NCI-H2227 (cell line): ENCODE measurements at regions not wholly inside any gene's neighbourhood (a gene's known extent, or its start where the extent isn't known, plus 50 kb on each side); places are given as distances from the start of the nearest gene placed in this dataset.

ENCODE experiments used
- DNase-seq: peaks from one replicate; lab custom pipeline; 2025; ENCODE audit not compliant: unreplicated experiment; lab: John Stamatoyannopoulos, UW

GRCh38 chr13:106243011-106243565 lies 292.4 kb downstream of the EFNB2 start:
- no peak for DNase-seq

GRCh38 chr13:106241974-106242953 lies 293.2 kb downstream of the EFNB2 start:
- DNase-seq, result no peak

- DNase-seq, result no peak
These were observed 296.8 kb downstream of the EFNB2 start for GRCh38 chr13:106238690-106239089.

GRCh38 chr13:106234636-106235035 lies 300.8 kb downstream of the EFNB2 start:
- DNase-seq, result peak; percentile 0

- no peak for DNase-seq
These were observed 302.2 kb downstream of the EFNB2 start for GRCh38 chr13:106233134-106233735.

- DNase-seq, result no peak
These were observed 302.8 kb downstream of the EFNB2 start for GRCh38 chr13:106232681-106233080.

- DNase-seq, result no peak
These were observed 305.0 kb downstream of the EFNB2 start for GRCh38 chr13:106230450-106230849.

- no peak for DNase-seq
These were observed 310.3 kb downstream of the EFNB2 start for GRCh38 chr13:106225126-106225525.

GRCh38 chr13:106220211-106220610 lies 315.3 kb downstream of the EFNB2 start:
- no peak for DNase-seq

- no peak for DNase-seq
These were observed 322.3 kb downstream of the EFNB2 start for GRCh38 chr13:106213028-106213757.

- DNase-seq, result no peak
These were observed 323.0 kb downstream of the EFNB2 start for GRCh38 chr13:106212386-106213010.

- DNase-seq, result no peak
These were observed 325.1 kb downstream of the EFNB2 start for GRCh38 chr13:106210324-106210723.

- no peak for DNase-seq
These were observed 329.6 kb downstream of the EFNB2 start for GRCh38 chr13:106205871-106206270.

- no peak for DNase-seq
These were observed 338.0 kb downstream of the EFNB2 start for GRCh38 chr13:106197496-106197895.

- DNase-seq, result no peak
These were observed 347.9 kb downstream of the EFNB2 start for GRCh38 chr13:106187501-106188095.

GRCh38 chr13:106187101-106187500 lies 348.4 kb downstream of the EFNB2 start:
- DNase-seq, result no peak

GRCh38 chr13:106186366-106187030 lies 349.0 kb downstream of the EFNB2 start:
- DNase-seq, result no peak

- DNase-seq, result no peak
These were observed 350.7 kb downstream of the EFNB2 start for GRCh38 chr13:106184790-106185189.

- no peak for DNase-seq
These were observed 351.9 kb downstream of the EFNB2 start for GRCh38 chr13:106183410-106184065.
